ENCODE measurements at regions not wholly inside any gene's neighbourhood (a gene's known extent, or its start where the extent isn't known, plus 50 kb on each side); places are given as distances from the start of the nearest gene placed in this dataset.

- H3K4me1 ChIP-seq (ENCODE audit: insufficient read depth, low read length), result no peaks in the 10 kb centered on the region
- H3K9ac ChIP-seq (ENCODE audit: low read depth, low read length), result no peak overlapping the region
- H3K36me3 ChIP-seq (ENCODE audit: insufficient read depth, low read depth, low read length), result no peaks in the 10 kb centered on the region
- no peaks in the 10 kb centered on the region for H3K9me3 ChIP-seq (ENCODE audit: insufficient read depth, low read depth, low read length)
- H3K27me3 ChIP-seq (ENCODE audit: insufficient read depth, low read length), result no peaks in the 10 kb centered on the region
- no peak overlapping the region for H3K27ac ChIP-seq (ENCODE audit: low read length)
- H3K4me3 ChIP-seq (ENCODE audit: low read length), result no peak overlapping the region
Measured at GRCh38 chr4:28421221-28421620, 1560.6 kb downstream of the STIM2 start.

GRCh38 chr4:28426251-28426650, 1565.6 kb downstream of the STIM2 start:
- no peaks in the 10 kb centered on the region for H3K4me1 ChIP-seq (ENCODE audit: insufficient read depth, low read length)
- no peak overlapping the region for H3K27ac ChIP-seq (ENCODE audit: low read length)
- H3K9me3 ChIP-seq (ENCODE audit: insufficient read depth, low read depth, low read length), result no peaks in the 10 kb centered on the region
- no peak overlapping the region for H3K9ac ChIP-seq (ENCODE audit: low read depth, low read length)
- no peaks in the 10 kb centered on the region for H3K36me3 ChIP-seq (ENCODE audit: insufficient read depth, low read depth, low read length)
- no peaks in the 10 kb centered on the region for H3K27me3 ChIP-seq (ENCODE audit: insufficient read depth, low read length)
- no peak overlapping the region for H3K4me3 ChIP-seq (ENCODE audit: low read length)

GRCh38 chr4:28427306-28428085, 1566.9 kb downstream of the STIM2 start:
- Histone ChIP-seq H3K4me3 (ENCODE audit: low read length) (no peak overlapping the region), H3K36me3 (ENCODE audit: insufficient read depth, low read depth, low read length) (no peaks in the 10 kb centered on the region), H3K9me3 (ENCODE audit: insufficient read depth, low read depth, low read length) (no peaks in the 10 kb centered on the region), H3K4me1 (ENCODE audit: insufficient read depth, low read length) (no peaks in the 10 kb centered on the region), H3K9ac (ENCODE audit: low read depth, low read length) (no peak overlapping the region), H3K27me3 (ENCODE audit: insufficient read depth, low read length) (no peaks in the 10 kb centered on the region), H3K27ac (ENCODE audit: low read length) (no peak overlapping the region)

- H3K9ac ChIP-seq (ENCODE audit: low read depth, low read length), result no peak overlapping the region
- no peaks in the 10 kb centered on the region for H3K27me3 ChIP-seq (ENCODE audit: insufficient read depth, low read length)
- H3K4me1 ChIP-seq (ENCODE audit: insufficient read depth, low read length), result peaks cover 17% of the 10 kb centered on the region
- H3K36me3 ChIP-seq (ENCODE audit: insufficient read depth, low read depth, low read length), result no peaks in the 10 kb centered on the region
- H3K9me3 ChIP-seq (ENCODE audit: insufficient read depth, low read depth, low read length), result no peaks in the 10 kb centered on the region
- no peak overlapping the region for H3K27ac ChIP-seq (ENCODE audit: low read length)
- no peak overlapping the region for H3K4me3 ChIP-seq (ENCODE audit: low read length)
Measured at GRCh38 chr4:28432348-28433025, 1571.8 kb downstream of the STIM2 start.

- H3K9ac ChIP-seq (ENCODE audit: low read depth, low read length), result no peak overlapping the region
Measured at GRCh38 chr4:28435314-28435713, 1574.7 kb downstream of the STIM2 start.

GRCh38 chr4:28436191-28437080, 1575.8 kb downstream of the STIM2 start:
- Histone ChIP-seq H3K4me1 (ENCODE audit: insufficient read depth, low read length) (peaks cover 17% of the 10 kb centered on the region), H3K27ac (ENCODE audit: low read length) (no peak overlapping the region), H3K4me3 (ENCODE audit: low read length) (no peak overlapping the region), H3K9ac (ENCODE audit: low read depth, low read length) (no peak overlapping the region), H3K36me3 (ENCODE audit: insufficient read depth, low read depth, low read length) (no peaks in the 10 kb centered on the region), H3K9me3 (ENCODE audit: insufficient read depth, low read depth, low read length) (no peaks in the 10 kb centered on the region), H3K27me3 (ENCODE audit: insufficient read depth, low read length) (no peaks in the 10 kb centered on the region)

More at GRCh38 chr4:28435314-28435713, 1574.7 kb downstream of the STIM2 start:
- H3K27ac ChIP-seq (ENCODE audit: low read length), result no peak overlapping the region
- H3K9me3 ChIP-seq (ENCODE audit: insufficient read depth, low read depth, low read length), result no peaks in the 10 kb centered on the region
- H3K4me1 ChIP-seq (ENCODE audit: insufficient read depth, low read length), result peaks cover 17% of the 10 kb centered on the region
- H3K27me3 ChIP-seq (ENCODE audit: insufficient read depth, low read length), result no peaks in the 10 kb centered on the region
- no peak overlapping the region for H3K4me3 ChIP-seq (ENCODE audit: low read length)
- no peaks in the 10 kb centered on the region for H3K36me3 ChIP-seq (ENCODE audit: insufficient read depth, low read depth, low read length)

GRCh38 chr4:28443371-28443770, 1582.7 kb downstream of the STIM2 start:
- no peaks in the 10 kb centered on the region for H3K9me3 ChIP-seq (ENCODE audit: insufficient read depth, low read depth, low read length)
- no peak overlapping the region for H3K9ac ChIP-seq (ENCODE audit: low read depth, low read length)
- H3K27me3 ChIP-seq (ENCODE audit: insufficient read depth, low read length), result no peaks in the 10 kb centered on the region
- no peak overlapping the region for H3K27ac ChIP-seq (ENCODE audit: low read length)
- H3K4me1 ChIP-seq (ENCODE audit: insufficient read depth, low read length), result peaks cover 7% of the 10 kb centered on the region
- no peak overlapping the region for H3K4me3 ChIP-seq (ENCODE audit: low read length)
- H3K36me3 ChIP-seq (ENCODE audit: insufficient read depth, low read depth, low read length), result no peaks in the 10 kb centered on the region

- Histone ChIP-seq H3K36me3 (ENCODE audit: insufficient read depth, low read depth, low read length) (no peaks in the 10 kb centered on the region), H3K9me3 (ENCODE audit: insufficient read depth, low read depth, low read length) (no peaks in the 10 kb centered on the region), H3K9ac (ENCODE audit: low read depth, low read length) (no peak overlapping the region), H3K4me1 (ENCODE audit: insufficient read depth, low read length) (peaks cover 7% of the 10 kb centered on the region), H3K27ac (ENCODE audit: low read length) (no peak overlapping the region), H3K4me3 (ENCODE audit: low read length) (no peak overlapping the region), H3K27me3 (ENCODE audit: insufficient read depth, low read length) (no peaks in the 10 kb centered on the region)
Measured at GRCh38 chr4:28443801-28444412, 1583.3 kb downstream of the STIM2 start.

- Histone ChIP-seq H3K4me3 (ENCODE audit: low read length) (no peak overlapping the region), H3K27ac (ENCODE audit: low read length) (no peak overlapping the region), H3K27me3 (ENCODE audit: insufficient read depth, low read length) (no peaks in the 10 kb centered on the region), H3K36me3 (ENCODE audit: insufficient read depth, low read depth, low read length) (no peaks in the 10 kb centered on the region), H3K9ac (ENCODE audit: low read depth, low read length) (no peak overlapping the region), H3K4me1 (ENCODE audit: insufficient read depth, low read length) (peaks cover 7% of the 10 kb centered on the region), H3K9me3 (ENCODE audit: insufficient read depth, low read depth, low read length) (no peaks in the 10 kb centered on the region)
Measured at GRCh38 chr4:28444886-28445496, 1584.3 kb downstream of the STIM2 start.

- H3K27ac ChIP-seq (ENCODE audit: low read length), result no peak overlapping the region
- no peak overlapping the region for H3K4me3 ChIP-seq (ENCODE audit: low read length)
- H3K4me1 ChIP-seq (ENCODE audit: insufficient read depth, low read length), result peaks cover under 1% of the 10 kb centered on the region; the same call in 1 of the 2 replicates
- H3K9me3 ChIP-seq (ENCODE audit: insufficient read depth, low read depth, low read length), result no peaks in the 10 kb centered on the region
- H3K9ac ChIP-seq (ENCODE audit: low read depth, low read length), result no peak overlapping the region
- no peaks in the 10 kb centered on the region for H3K27me3 ChIP-seq (ENCODE audit: insufficient read depth, low read length)
- H3K36me3 ChIP-seq (ENCODE audit: insufficient read depth, low read depth, low read length), result no peaks in the 10 kb centered on the region
Measured at GRCh38 chr4:28449085-28449484, 1588.4 kb downstream of the STIM2 start.

- H3K36me3 ChIP-seq (ENCODE audit: insufficient read depth, low read depth, low read length), result no peaks in the 10 kb centered on the region
- no peak overlapping the region for H3K27ac ChIP-seq (ENCODE audit: low read length)
- H3K9ac ChIP-seq (ENCODE audit: low read depth, low read length), result no peak overlapping the region
- no peaks in the 10 kb centered on the region for H3K4me1 ChIP-seq (ENCODE audit: insufficient read depth, low read length)
- no peaks in the 10 kb centered on the region for H3K9me3 ChIP-seq (ENCODE audit: insufficient read depth, low read depth, low read length)
- H3K27me3 ChIP-seq (ENCODE audit: insufficient read depth, low read length), result no peaks in the 10 kb centered on the region
- no peak overlapping the region for H3K4me3 ChIP-seq (ENCODE audit: low read length)
Measured at GRCh38 chr4:28451346-28451745, 1590.7 kb downstream of the STIM2 start.

All from iPS-20b (cell line).